ENCODE measurements at regions not wholly inside any gene's neighbourhood (a gene's known extent, or its start where the extent isn't known, plus 50 kb on each side); places are given as distances from the start of the nearest gene placed in this dataset.

DNA sequence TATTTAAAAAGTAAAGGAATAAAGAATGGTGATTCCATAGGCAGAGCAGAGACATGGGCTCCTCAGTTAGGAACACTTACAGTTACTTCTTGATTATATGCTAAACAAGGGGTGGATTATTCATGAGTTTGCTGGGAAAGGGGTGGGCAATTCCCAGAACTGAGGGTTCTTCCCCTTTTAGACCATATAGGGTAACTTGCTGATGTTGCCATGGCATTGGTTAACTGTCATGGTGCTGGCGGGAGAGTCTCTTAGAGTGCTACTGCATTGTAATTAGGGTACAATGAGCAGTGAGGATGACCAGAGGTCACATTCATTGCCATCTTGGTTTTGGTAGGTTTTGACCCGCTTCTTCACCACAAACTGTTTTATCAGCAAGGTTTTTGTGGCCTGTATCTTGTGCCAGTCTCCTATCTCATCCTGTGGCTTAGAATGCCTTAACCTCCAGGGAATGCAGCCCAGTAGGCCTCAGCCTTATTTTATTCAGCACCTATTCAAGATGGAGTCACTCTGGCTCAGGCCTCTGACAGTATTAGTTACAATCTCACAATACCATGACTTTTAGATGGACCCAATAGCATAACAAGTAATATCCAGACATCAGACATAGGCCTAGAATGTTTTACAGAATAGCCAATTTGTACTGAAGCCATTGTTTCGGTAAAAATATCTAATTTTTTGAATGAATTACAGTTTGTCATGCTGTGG, 106.8 kb downstream of the ZBTB18 start:
- Histone ChIP-seq H3K27ac (no peak overlapping the region), H3K4me3 (no peak overlapping the region), H3K27me3 (no peaks in the 10 kb centered on the region), H3K4me1 (no peaks in the 10 kb centered on the region), H3K36me3 (no peaks in the 10 kb centered on the region), H3K9me3 (no peaks in the 10 kb centered on the region)
- TF ChIP-seq, protein P1, sequence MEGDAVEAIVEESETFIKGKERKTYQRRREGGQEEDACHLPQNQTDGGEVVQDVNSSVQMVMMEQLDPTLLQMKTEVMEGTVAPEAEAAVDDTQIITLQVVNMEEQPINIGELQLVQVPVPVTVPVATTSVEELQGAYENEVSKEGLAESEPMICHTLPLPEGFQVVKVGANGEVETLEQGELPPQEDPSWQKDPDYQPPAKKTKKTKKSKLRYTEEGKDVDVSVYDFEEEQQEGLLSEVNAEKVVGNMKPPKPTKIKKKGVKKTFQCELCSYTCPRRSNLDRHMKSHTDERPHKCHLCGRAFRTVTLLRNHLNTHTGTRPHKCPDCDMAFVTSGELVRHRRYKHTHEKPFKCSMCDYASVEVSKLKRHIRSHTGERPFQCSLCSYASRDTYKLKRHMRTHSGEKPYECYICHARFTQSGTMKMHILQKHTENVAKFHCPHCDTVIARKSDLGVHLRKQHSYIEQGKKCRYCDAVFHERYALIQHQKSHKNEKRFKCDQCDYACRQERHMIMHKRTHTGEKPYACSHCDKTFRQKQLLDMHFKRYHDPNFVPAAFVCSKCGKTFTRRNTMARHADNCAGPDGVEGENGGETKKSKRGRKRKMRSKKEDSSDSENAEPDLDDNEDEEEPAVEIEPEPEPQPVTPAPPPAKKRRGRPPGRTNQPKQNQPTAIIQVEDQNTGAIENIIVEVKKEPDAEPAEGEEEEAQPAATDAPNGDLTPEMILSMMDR (IDR thresholded peaks at IDR 0.05): no peak
- TF ChIP-seq POLR2A (IDR thresholded peaks at IDR 0.05): no peak
- TF ChIP-seq POLR2AphosphoS5 (IDR thresholded peaks at IDR 0.05): no peak
- no peak for DNase-seq (ENCODE audit: low spot score in 2 of 2)
- WGBS: 86% methylated on average over 2 of the region's 3 CpGs

DNA sequence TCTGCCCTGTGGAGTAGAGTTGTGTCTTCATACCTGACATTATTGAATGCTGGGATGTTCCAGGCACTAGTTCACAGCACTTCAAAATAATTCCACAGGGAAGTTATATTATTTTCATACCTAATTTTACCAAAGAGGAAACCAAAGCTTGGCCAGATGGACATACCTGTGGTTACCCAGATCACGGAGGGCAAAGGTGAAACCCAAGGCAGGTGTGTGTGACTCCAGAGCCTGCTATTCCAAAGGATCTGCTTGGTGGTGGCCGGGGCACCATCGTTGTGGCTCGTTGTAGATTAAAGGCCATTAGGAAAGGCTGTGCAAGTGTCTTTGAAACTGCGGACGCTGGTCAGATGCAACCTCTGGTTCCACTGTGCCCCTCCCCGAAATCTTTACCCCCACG, 108.6 kb downstream of the ZBTB18 start:
- H3K27me3 ChIP-seq: no peaks in the 10 kb centered on the region
- DNase-seq (ENCODE audit: low spot score in 2 of 2): no peak
- 81% methylated on average over 8 of the region's 8 CpGs for WGBS
- H3K27ac ChIP-seq: no peak overlapping the region
- no peaks in the 10 kb centered on the region for H3K36me3 ChIP-seq
- no peaks in the 10 kb centered on the region for H3K9me3 ChIP-seq
- H3K4me3 ChIP-seq: no peak overlapping the region
- H3K4me1 ChIP-seq: no peaks in the 10 kb centered on the region
- TF ChIP-seq POLR2A (IDR thresholded peaks at IDR 0.05) (no peak), POLR2AphosphoS5 (IDR thresholded peaks at IDR 0.05) (no peak), EP300 (IDR thresholded peaks at IDR 0.05) (no peak)

DNA sequence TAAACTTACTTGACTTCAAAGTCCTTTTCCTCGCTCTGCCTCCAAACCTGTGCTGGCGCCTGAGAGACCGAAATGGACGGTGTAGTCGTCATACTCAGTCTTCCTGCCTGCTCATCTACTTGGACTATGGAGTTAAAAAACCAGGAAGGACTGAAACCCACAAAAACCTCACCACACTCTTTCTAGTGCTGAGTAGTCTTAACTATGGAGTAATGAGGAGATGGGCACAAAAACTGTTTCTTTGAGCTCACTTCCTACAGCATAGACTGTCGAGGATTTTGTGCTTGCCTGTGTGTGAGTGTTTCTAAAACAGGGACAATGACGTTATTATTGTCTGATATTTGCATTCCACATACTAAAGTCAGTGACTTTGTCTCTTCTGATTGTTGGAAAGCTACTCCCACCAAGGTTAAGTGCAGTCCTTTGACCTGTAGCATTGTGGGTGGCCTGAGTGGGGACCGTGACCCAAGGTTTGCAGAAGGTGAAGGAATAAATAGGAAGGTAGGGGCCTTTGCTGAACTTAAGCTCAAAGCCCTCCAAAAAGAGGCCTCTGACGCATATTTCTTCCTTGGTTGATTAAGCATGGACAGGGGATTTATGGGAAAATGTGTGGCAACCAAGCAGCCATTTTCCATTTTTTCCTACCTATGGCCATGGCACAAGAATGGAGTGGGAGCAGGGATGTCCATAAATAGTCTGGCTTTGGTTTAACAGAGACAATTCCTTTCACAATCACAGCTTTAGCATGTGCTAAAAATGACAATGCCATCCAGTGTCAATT, 109.6 kb downstream of the ZBTB18 start:
- H3K36me3 ChIP-seq: no peaks in the 10 kb centered on the region
- H3K4me1 ChIP-seq: no peaks in the 10 kb centered on the region
- TF ChIP-seq, protein P1 (IDR thresholded peaks at IDR 0.05): no peak
- TF ChIP-seq POLR2AphosphoS5 (IDR thresholded peaks at IDR 0.05): no peak
- TF ChIP-seq EP300 (IDR thresholded peaks at IDR 0.05): no peak
- TF ChIP-seq POLR2A (IDR thresholded peaks at IDR 0.05): no peak
- WGBS: 87% methylated on average over 9 of the region's 9 CpGs
- H3K4me3 ChIP-seq: no peak overlapping the region
- DNase-seq (ENCODE audit: low spot score in 2 of 2): no peak
- H3K27ac ChIP-seq: no peak overlapping the region
- no peaks in the 10 kb centered on the region for H3K9me3 ChIP-seq
- H3K27me3 ChIP-seq: no peaks in the 10 kb centered on the region

DNA sequence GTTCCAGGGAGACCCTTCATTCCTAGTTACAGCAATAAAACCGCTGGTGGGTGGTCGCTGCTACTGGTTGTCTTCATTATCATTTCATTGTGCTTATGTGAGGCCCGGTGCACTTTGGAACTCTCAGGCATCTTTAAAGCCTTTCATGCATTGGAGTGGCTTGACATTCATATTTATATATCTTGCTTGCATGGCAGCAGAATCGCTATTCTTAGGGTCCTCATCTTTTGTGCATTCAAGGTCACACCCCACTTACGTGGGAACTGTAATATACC, 110.1 kb downstream of the ZBTB18 start:
- Histone ChIP-seq H3K4me3 (no peak overlapping the region), H3K36me3 (no peaks in the 10 kb centered on the region), H3K9me3 (no peaks in the 10 kb centered on the region), H3K27ac (no peak overlapping the region), H3K4me1 (no peaks in the 10 kb centered on the region), H3K27me3 (no peaks in the 10 kb centered on the region)
- TF ChIP-seq POLR2AphosphoS5 (IDR thresholded peaks at IDR 0.05): no peak
- no peak for TF ChIP-seq EP300 (IDR thresholded peaks at IDR 0.05)
- TF ChIP-seq, protein P1 (IDR thresholded peaks at IDR 0.05): no peak
- TF ChIP-seq POLR2A (IDR thresholded peaks at IDR 0.05): no peak
- 77% methylated on average over 5 of the region's 5 CpGs for WGBS
- no peak for DNase-seq (ENCODE audit: low spot score in 2 of 2)

DNA sequence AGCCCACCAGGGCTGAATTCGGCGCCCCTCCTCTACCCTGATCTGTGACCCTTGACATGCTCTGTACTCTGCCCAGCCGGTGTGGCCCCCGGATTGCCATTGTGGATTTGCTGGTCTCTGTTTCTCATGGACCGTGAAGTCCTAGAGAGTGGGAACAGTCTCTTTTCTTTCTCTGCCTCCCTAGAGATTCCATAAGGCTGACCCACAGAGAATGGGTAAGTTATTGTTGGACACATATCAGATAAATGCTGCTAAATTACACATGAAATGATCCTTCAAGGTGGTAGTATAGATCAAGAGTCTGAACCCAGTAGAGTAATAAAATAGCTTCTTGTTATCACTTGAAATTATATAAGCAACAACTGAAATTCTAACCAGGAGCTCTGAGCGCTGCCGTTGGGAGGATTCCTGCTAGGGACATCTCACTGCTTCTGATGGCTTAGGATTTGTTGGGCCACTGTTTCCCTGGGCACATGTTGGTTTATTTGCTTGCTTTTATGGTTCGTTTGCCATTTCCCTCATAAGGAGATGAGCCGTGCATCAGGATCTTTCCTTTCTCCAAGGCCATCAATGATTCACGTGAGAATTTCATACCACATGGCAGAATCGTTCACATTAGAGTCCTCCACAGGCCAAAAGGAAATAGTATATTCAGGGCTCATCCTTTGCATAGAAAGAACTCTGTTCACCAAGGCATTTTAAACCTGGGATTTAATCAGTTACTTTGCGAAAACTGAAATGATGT, 111.9 kb downstream of the ZBTB18 start:
- TF ChIP-seq POLR2A (IDR thresholded peaks at IDR 0.05): no peak
- no peak for TF ChIP-seq EP300 (IDR thresholded peaks at IDR 0.05)
- Histone ChIP-seq H3K4me3 (no peak overlapping the region), H3K36me3 (no peaks in the 10 kb centered on the region), H3K4me1 (no peaks in the 10 kb centered on the region), H3K9me3 (no peaks in the 10 kb centered on the region), H3K27ac (no peak overlapping the region), H3K27me3 (no peaks in the 10 kb centered on the region)
- DNase-seq (ENCODE audit: low spot score in 2 of 2): no peak
- 92% methylated on average over 12 of the region's 12 CpGs for WGBS
